ENCODE measurements at regions not wholly inside any gene's neighbourhood (a gene's known extent, or its start where the extent isn't known, plus 50 kb on each side); places are given as distances from the start of the nearest gene placed in this dataset.
A peak's percentile ranks its signal among the peaks of the same experiment; 100 is the strongest.

DNA sequence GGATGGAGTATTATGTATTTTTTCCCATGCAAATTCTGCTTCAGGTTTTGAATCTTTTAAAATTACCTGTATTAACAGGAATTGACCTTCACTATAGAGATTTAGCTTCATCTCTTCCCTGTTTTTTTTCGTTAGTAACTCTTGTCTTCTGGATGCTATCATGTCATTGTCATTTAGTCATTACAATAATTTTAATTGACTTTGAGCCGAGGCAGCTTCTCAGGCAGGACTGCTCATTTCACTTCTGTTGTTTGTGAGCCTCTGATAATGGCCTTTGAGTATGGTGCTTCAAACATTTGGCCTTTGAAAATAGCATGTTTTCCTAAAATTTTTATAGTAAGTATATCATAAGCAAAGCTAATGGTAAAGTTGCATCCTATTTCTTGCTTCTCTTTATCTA lies 375.1 kb upstream of the MMS22L start:
- no peak overlapping the region for H3K4me3 ChIP-seq (ENCODE audit: low read length)
- TF ChIP-seq ZNF274 (IDR thresholded peaks at IDR 0.05; ENCODE audit: low read depth, low read length) = no peak

- TF ChIP-seq ZNF274 (IDR thresholded peaks at IDR 0.05; ENCODE audit: low read depth, low read length) = no peak
Measured at GRCh38 chr6:97663252-97663651, 380.2 kb upstream of the MMS22L start.

GRCh38 chr6:97665446-97665845 lies 382.4 kb upstream of the MMS22L start:
- H3K4me3 ChIP-seq (ENCODE audit: low read length) = no peak overlapping the region
- TF ChIP-seq ZNF274 (IDR thresholded peaks at IDR 0.05; ENCODE audit: low read depth, low read length) = no peak

More at GRCh38 chr6:97663252-97663651, 380.2 kb upstream of the MMS22L start:
- H3K4me3 ChIP-seq (ENCODE audit: low read length) = no peak overlapping the region

- no peak overlapping the region for H3K4me3 ChIP-seq (ENCODE audit: low read length)
- no peak for TF ChIP-seq ZNF274 (IDR thresholded peaks at IDR 0.05; ENCODE audit: low read depth, low read length)
Measured at GRCh38 chr6:97666889-97667288, 383.9 kb upstream of the MMS22L start.

DNA sequence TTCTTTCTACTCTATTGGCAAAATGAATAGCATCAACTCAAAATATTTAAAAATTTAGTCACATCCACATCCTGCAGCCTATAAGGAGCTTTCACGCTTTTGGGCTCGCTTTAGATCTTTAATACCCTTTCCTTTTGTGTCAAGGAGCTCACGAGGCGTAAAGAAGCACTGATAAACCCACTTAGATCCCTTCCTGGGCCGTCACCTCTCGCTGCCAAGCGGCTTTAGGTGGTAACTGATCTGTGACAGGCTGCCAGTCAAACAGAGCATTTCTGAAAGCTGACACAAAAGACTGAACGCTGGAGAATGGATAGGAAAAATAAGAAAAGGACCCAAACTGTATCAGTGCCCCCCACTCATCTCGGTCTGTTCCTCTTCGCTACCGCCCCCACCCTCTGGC lies 385.7 kb upstream of the MMS22L start:
- TF ChIP-seq ZNF274 (IDR thresholded peaks at IDR 0.05; ENCODE audit: low read depth, low read length) = no peak
- no peak overlapping the region for H3K4me3 ChIP-seq (ENCODE audit: low read length)

- TF ChIP-seq ZNF274 (IDR thresholded peaks at IDR 0.05; ENCODE audit: low read depth, low read length) = no peak
- H3K4me3 ChIP-seq (ENCODE audit: low read length) = peak overlapping the region; percentile 14; the same call in 1 of the 2 replicates
Measured at GRCh38 chr6:97669191-97670031, 386.4 kb upstream of the MMS22L start.

GRCh38 chr6:97674802-97675201 lies 391.8 kb upstream of the MMS22L start:
- no peak for TF ChIP-seq ZNF274 (IDR thresholded peaks at IDR 0.05; ENCODE audit: low read depth, low read length)
- H3K4me3 ChIP-seq (ENCODE audit: low read length) = no peak overlapping the region

GRCh38 chr6:97677626-97678025 lies 394.6 kb upstream of the MMS22L start:
- no peak overlapping the region for H3K4me3 ChIP-seq (ENCODE audit: low read length)
- TF ChIP-seq ZNF274 (IDR thresholded peaks at IDR 0.05; ENCODE audit: low read depth, low read length) = no peak

DNA sequence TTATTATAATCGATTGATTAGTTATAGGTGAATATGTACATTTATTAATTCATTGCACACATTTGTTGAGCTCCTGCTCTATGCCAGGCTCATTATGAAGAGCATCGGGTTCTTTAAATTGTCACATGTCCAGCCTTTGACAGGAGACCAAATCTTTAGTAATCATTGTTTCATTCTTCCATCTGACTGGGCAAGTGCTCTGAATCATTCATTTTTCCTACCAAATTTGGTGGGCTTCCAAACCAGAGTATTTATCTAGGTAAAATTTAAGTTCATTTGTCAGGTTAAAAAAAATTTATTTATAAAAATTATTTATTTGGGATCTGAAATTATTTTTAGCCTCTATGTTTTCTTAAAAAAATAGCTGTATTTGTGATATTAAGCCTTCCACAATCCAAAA lies 404.9 kb upstream of the MMS22L start:
- H3K4me3 ChIP-seq (ENCODE audit: low read length) = no peak overlapping the region

DNA sequence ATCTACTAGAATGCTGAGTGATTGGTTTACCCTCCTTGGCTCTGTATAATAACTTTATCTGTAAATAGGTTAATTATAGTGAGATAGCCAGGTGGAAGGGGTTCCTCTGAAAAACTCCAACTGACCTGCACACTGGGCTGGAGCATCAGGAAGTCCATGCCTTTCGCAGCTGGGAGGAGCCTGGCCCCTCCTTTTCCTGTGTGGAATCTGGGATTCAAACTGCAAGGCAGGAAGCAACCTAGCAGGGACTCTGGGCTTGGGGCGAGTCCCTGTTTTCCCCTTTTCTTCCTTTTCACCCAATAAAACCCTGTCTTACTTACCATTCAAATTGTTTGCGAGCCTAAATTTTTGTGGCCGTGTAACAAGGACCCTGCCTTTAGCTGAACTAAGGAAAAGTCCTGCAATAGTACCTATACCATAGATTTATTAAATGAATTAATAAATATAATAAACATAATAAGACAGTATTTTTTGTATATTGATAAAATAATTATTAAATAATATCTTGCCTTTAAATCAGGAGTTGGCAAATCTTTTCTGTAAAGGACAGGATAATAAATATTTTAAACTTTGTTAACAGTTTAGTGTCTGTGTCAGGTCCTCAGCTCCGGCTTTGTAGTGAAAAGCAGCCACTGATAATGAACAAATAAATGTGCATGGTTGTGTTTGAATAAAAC lies 406.2 kb upstream of the MMS22L start:
- TF ChIP-seq ZNF274 (IDR thresholded peaks at IDR 0.05; ENCODE audit: low read depth, low read length) = no peak
- no peak overlapping the region for H3K4me3 ChIP-seq (ENCODE audit: low read length)

More for the DNA sequence above, 404.9 kb upstream of the MMS22L start:
- TF ChIP-seq ZNF274 (IDR thresholded peaks at IDR 0.05; ENCODE audit: low read depth, low read length) = no peak

DNA sequence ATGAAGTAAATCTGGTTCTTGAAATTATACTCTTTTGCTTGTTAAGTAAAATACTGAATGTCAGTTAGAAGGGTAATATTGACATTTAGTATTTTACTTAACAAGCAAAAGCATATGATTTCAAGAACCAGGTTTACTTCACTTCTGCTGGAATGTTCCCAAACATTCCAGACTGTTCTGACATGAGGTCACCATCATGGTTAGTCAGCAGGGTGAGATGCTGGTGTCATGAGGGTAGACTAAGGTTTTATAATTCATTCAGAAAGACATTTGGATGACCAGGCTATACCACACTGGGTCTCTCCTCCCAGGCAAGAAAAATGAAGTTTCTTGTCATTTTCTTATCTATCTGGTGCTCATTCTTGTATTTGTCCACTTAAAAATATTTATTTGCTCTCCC lies 414.4 kb upstream of the MMS22L start:
- no peak for TF ChIP-seq ZNF274 (IDR thresholded peaks at IDR 0.05; ENCODE audit: low read depth, low read length)
- no peak overlapping the region for H3K4me3 ChIP-seq (ENCODE audit: low read length)

- H3K4me3 ChIP-seq (ENCODE audit: low read length) = no peak overlapping the region
- TF ChIP-seq ZNF274 (IDR thresholded peaks at IDR 0.05; ENCODE audit: low read depth, low read length) = no peak
Measured at GRCh38 chr6:97701801-97702200, 418.8 kb upstream of the MMS22L start.

GRCh38 chr6:97702248-97702647 lies 419.2 kb upstream of the MMS22L start:
- no peak for TF ChIP-seq ZNF274 (IDR thresholded peaks at IDR 0.05; ENCODE audit: low read depth, low read length)
- no peak overlapping the region for H3K4me3 ChIP-seq (ENCODE audit: low read length)

- no peak for TF ChIP-seq ZNF274 (IDR thresholded peaks at IDR 0.05; ENCODE audit: low read depth, low read length)
- H3K4me3 ChIP-seq (ENCODE audit: low read length) = no peak overlapping the region
Measured at GRCh38 chr6:97703661-97704060, 420.6 kb upstream of the MMS22L start.

- no peak for TF ChIP-seq ZNF274 (IDR thresholded peaks at IDR 0.05; ENCODE audit: low read depth, low read length)
- no peak overlapping the region for H3K4me3 ChIP-seq (ENCODE audit: low read length)
Measured at GRCh38 chr6:97705568-97705967, 422.6 kb upstream of the MMS22L start.

Data from GM08714 (cell line).